CD4-positive, alpha-beta T cell (primary cell): ENCODE measurements at regions not wholly inside any gene's neighbourhood (a gene's known extent, or its start where the extent isn't known, plus 50 kb on each side); places are given as distances from the start of the nearest gene placed in this dataset.

ENCODE experiments used
- ATAC-seq: fragments of 200-7000 bp; cut with Tn5 transposase; one replicate; pipeline ENCODE4 v1.10.0; 2022; ENCODE audit warnings: mild to moderate bottlenecking; ENCODE audit not compliant: poor library complexity
- CTCF ChIA-PET: fragments of 350-600 bp; sonication (Branson Sonifier 250); formaldehyde crosslinking; loops from one replicate; lab custom pipeline; 2021; ENCODE audit warnings: antibody characterized with exemption, inconsistent platforms; lab: Charles Lee
- POLR2A ChIA-PET: fragments of 350-600 bp; sonication (Branson Sonifier 250); formaldehyde crosslinking; loops from one replicate; lab custom pipeline; 2021; ENCODE audit warnings: antibody characterized with exemption, inconsistent platforms; lab: Charles Lee
- DNase-seq, 14 experiments: peaks; one replicate each; pipeline ENCODE4 v3.0.0-alpha.2; 2013 to 2020; ENCODE audit warnings: mixed read lengths in 2 of 14
- H3K27ac ChIP-seq, 2 donors: one replicate each; pipeline versions ENCODE4 v1.5.1 to v1.7.0; 2013; ENCODE audit warnings: low read length in 2 of 2, low read depth in 1 of 2, mild to moderate bottlenecking in 1 of 2
- H3K27me3 ChIP-seq, 2 experiments: 1 replicate in 1 of 2; 2 replicates in 1 of 2; pipeline versions ENCODE4 v1.6.1 to v1.7.0; 2013; ENCODE audit warnings: low read length in 2 of 2, control low read depth in 1 of 2, mild to moderate bottlenecking in 1 of 2, moderate library complexity in 1 of 2; ENCODE audit not compliant: insufficient read depth in 2 of 2, control insufficient read depth in 1 of 2
- H3K36me3 ChIP-seq: one replicate; pipeline ENCODE4 v1.6.1; 2013; ENCODE audit warnings: low read length, control low read depth; ENCODE audit not compliant: insufficient read depth
- H3K4me1 ChIP-seq: one replicate; pipeline ENCODE4 v1.6.1; 2013; ENCODE audit warnings: low read length, control low read depth; ENCODE audit not compliant: insufficient read depth
- H3K4me3 ChIP-seq: one replicate; pipeline ENCODE4 v1.5.1; 2013; ENCODE audit warnings: mild to moderate bottlenecking, low read length, moderate library complexity
- H3K9me3 ChIP-seq, 2 experiments: 1 replicate in 1 of 2; 2 replicates in 1 of 2; pipeline versions ENCODE4 v1.6.1 to v1.7.0; 2013; ENCODE audit warnings: low read length in 2 of 2, mild to moderate bottlenecking in 2 of 2, control low read depth in 1 of 2, moderate library complexity in 1 of 2; ENCODE audit not compliant: control insufficient read depth in 1 of 2, insufficient read depth in 1 of 2
- H3K27ac Mint-ChIP-seq: one replicate; pipeline ENCODE4 v1.8.0; 2020; ENCODE audit warnings: mixed read lengths
- H3K27me3 Mint-ChIP-seq: one replicate; pipeline ENCODE4 v1.8.0; 2021; ENCODE audit warnings: mixed read lengths
- H3K36me3 Mint-ChIP-seq: one replicate; pipeline ENCODE4 v1.8.0; 2021; ENCODE audit warnings: low read depth, mixed read lengths
- H3K4me1 Mint-ChIP-seq: one replicate; pipeline ENCODE4 v1.8.0; 2021; ENCODE audit warnings: low read depth, mixed read lengths
- H3K4me3 Mint-ChIP-seq: one replicate; pipeline ENCODE4 v1.8.0; 2020; ENCODE audit warnings: mild to moderate bottlenecking, mixed read lengths
- H3K9me3 Mint-ChIP-seq: one replicate; pipeline ENCODE4 v1.8.0; 2020; ENCODE audit warnings: mixed read lengths
- intact Hi-C, 2 experiments: fragments of 100-400 bp; cut with DNase I in 1 of 2; cut with micrococcal nuclease in 1 of 2; formaldehyde crosslinking; loops; one replicate each; pipeline versions ENCODE4 v1.15.1 to v1.9.0; 2023 to 2025; cut with DNase I, micrococcal nuclease
- TF ChIP-seq, protein P1 (sequence below): fragments of 200-600 bp; IDR thresholded peaks from one replicate; pipeline ENCODE4 v1.8.0; 2022; ENCODE audit warnings: antibody characterized with exemption, mild to moderate bottlenecking

DNA sequence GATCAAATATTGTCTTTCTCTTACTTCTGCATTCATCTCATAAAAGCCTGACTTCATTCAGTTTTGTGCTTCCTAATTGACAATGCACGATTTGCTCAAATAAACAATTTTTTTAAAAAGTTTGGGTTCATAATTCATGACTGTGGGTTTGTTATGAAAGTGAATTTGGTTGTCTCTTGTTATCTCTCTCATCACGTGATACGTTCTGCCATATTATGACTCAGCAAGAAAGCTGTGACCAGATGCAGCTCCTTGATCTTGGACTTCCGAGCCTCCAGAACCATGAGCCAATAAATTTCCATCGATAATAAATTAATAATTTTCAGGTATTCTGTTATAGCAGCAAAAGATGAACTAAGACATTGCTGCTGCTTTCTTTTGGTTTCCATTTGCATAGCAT, 156.5 kb upstream of the LRATD1 start:
- DNase-seq (no peak), ATAC-seq (no peak)
- no peaks in the 10 kb centered on the region for H3K27me3 Mint-ChIP-seq
- peaks cover 3% of the 10 kb centered on the region for H3K9me3 Mint-ChIP-seq
- Histone ChIP-seq H3K9me3 (no peaks in the 10 kb centered on the region), H3K27me3 (no peaks in the 10 kb centered on the region), H3K4me1 (no peaks in the 10 kb centered on the region), H3K4me3 (no peak overlapping the region), H3K27ac (no peak overlapping the region), H3K36me3 (no peaks in the 10 kb centered on the region)
- no peak overlapping the region for H3K27ac Mint-ChIP-seq
- no peaks in the 10 kb centered on the region for H3K4me1 Mint-ChIP-seq
- intact Hi-C loops = no loop called here
- no peak overlapping the region for H3K4me3 Mint-ChIP-seq
- ChIA-PET CTCF (no interaction called here), POLR2A (no interaction called here)
- TF ChIP-seq, protein P1, sequence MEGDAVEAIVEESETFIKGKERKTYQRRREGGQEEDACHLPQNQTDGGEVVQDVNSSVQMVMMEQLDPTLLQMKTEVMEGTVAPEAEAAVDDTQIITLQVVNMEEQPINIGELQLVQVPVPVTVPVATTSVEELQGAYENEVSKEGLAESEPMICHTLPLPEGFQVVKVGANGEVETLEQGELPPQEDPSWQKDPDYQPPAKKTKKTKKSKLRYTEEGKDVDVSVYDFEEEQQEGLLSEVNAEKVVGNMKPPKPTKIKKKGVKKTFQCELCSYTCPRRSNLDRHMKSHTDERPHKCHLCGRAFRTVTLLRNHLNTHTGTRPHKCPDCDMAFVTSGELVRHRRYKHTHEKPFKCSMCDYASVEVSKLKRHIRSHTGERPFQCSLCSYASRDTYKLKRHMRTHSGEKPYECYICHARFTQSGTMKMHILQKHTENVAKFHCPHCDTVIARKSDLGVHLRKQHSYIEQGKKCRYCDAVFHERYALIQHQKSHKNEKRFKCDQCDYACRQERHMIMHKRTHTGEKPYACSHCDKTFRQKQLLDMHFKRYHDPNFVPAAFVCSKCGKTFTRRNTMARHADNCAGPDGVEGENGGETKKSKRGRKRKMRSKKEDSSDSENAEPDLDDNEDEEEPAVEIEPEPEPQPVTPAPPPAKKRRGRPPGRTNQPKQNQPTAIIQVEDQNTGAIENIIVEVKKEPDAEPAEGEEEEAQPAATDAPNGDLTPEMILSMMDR = no peak
- no peaks in the 10 kb centered on the region for H3K36me3 Mint-ChIP-seq

GRCh38 chr2:14479486-14479885, 153.0 kb upstream of the LRATD1 start:
- ChIA-PET CTCF (no interaction called here), POLR2A (no interaction called here)
- DNase-seq (no peak), ATAC-seq (no peak)
- no peak overlapping the region for H3K27ac Mint-ChIP-seq
- no peak overlapping the region for H3K4me3 ChIP-seq
- H3K4me1 Mint-ChIP-seq = no peaks in the 10 kb centered on the region
- no peak overlapping the region for H3K27ac ChIP-seq
- H3K4me1 ChIP-seq = no peaks in the 10 kb centered on the region
- no peaks in the 10 kb centered on the region for H3K36me3 ChIP-seq
- no peaks in the 10 kb centered on the region for H3K27me3 ChIP-seq
- H3K36me3 Mint-ChIP-seq = no peaks in the 10 kb centered on the region
- H3K27me3 Mint-ChIP-seq = no peaks in the 10 kb centered on the region
- intact Hi-C loops = no loop called here
- H3K9me3 Mint-ChIP-seq = peaks cover 5% of the 10 kb centered on the region
- no peak overlapping the region for H3K4me3 Mint-ChIP-seq
- TF ChIP-seq, protein P1 = no peak
- H3K9me3 ChIP-seq = peaks cover 0 to 3% of the 10 kb centered on the region in 2 experiments

DNA sequence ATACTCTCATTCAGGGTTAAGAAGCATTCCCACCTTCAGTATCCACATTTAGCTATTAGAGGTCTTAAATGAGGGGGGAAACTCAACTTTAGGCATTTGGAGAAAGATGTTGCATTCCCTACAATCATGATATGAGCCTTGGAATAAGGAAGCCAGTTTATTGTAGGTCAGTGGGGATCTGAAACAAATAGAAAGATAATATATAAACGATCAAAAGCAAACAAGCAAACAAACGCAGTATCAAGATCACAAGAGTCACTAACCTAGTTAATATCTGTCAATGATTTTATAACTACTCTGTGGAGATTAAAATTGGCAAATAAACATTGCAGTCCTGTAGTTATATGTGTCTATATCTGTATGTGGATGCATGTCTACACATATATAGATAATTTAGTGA, 152.4 kb upstream of the LRATD1 start:
- no peak for DNase-seq
- Mint-ChIP-seq H3K36me3 (no peaks in the 10 kb centered on the region), H3K9me3 (peaks cover 5% of the 10 kb centered on the region), H3K4me3 (no peak overlapping the region), H3K27me3 (no peaks in the 10 kb centered on the region), H3K4me1 (no peaks in the 10 kb centered on the region), H3K27ac (no peak overlapping the region)
- intact Hi-C loops = no loop called here
- TF ChIP-seq, protein P1 = no peak
- ChIA-PET POLR2A (no interaction called here), CTCF (no interaction called here)
- Histone ChIP-seq H3K4me3 (no peak overlapping the region), H3K27ac (no peak overlapping the region), H3K4me1 (no peaks in the 10 kb centered on the region), H3K27me3 (no peaks in the 10 kb centered on the region), H3K9me3 (peaks cover 0 to 3% of the 10 kb centered on the region in 2 experiments), H3K36me3 (no peaks in the 10 kb centered on the region)
- ATAC-seq = no peak
